IPS DF 4.7 (cell line): ENCODE measurements at regions not wholly inside any gene's neighbourhood (a gene's known extent, or its start where the extent isn't known, plus 50 kb on each side); places are given as distances from the start of the nearest gene placed in this dataset.
"Not testable (repeated sequence)": the region's sequence is repeated elsewhere in the genome, so short reads cannot be mapped to it uniquely, and the experiment has no call there.

Experiments used
- DNase-seq: peaks from one replicate; pipeline ENCODE4 v3.0.0-alpha.2; 2013; ENCODE audit warnings: low spot score; ENCODE audit errors: extremely low read depth

DNA sequence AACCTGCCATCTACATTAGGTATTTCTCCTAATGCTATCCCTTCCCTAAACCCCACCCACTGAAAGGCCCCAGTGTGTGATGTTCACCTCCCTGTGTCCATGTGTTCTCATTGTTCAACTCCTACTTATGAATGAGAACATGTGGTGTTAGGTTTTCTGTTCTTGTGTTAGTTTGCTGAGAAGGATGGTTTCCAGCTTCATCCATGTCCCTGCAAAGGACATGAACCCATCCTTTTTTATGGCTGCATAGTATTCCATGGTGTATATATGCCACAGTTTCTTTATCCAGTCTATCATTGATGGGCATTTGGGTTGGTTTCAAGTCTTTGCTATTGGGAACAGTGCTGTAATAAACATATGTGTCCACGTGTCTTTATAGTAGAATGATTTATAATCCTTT, 149.2 kb downstream of the PCDH7 start:
- not testable (repeated sequence) for DNase-seq

DNA sequence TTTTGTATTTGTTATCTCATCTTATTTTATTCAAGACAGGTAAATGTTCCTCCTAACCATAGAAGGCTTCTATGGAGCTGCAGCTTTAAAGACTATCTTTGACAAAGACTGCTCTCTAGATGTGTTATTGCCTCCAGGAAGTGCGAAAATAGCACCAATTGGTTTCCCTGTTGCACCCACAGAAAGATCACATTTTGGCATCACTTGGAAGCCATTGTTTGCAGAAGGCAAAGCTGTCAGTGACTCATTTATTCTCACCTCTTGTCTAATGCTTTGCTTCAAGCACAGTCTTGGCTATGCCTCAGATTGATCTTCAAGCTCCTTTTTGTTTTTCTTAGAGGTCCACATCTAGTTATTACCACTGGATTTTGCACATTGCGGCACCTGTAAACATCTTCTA, 150.3 kb downstream of the PCDH7 start:
- DNase-seq, result no peak

DNA sequence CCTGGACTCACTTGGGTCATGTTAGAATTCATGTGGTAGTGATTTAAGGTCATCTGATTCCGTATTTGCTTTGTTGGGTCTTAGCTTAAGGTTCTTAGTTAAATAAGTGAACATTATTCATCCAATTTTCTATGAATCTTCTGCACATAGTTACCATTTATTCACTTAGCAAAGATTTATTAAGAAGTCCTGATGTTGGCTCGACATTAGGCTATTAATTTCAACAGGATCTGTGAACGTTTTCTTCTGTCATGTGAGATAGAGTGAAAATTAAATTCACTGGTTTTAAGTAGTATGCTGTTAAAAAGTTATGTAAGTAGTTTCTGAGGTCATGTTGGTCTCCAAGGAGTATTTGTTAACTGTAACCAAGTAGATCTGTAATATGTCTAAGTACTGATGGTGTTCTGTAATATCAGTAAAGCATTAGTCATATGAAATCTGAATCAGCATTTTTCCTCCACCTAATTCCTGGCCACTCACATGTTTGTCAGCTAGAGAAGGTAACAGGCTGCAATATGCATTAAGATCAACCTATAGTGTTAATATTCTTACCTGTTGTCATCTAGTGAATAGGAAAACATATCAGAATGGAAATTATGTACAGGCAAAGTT, 155.6 kb downstream of the PCDH7 start:
- no peak for DNase-seq

- no peak for DNase-seq
Observed at GRCh38 chr4:30879855-30880598, 159.9 kb downstream of the PCDH7 start.

- no peak for DNase-seq
Observed at GRCh38 chr4:30881985-30882384, 161.8 kb downstream of the PCDH7 start.

DNA sequence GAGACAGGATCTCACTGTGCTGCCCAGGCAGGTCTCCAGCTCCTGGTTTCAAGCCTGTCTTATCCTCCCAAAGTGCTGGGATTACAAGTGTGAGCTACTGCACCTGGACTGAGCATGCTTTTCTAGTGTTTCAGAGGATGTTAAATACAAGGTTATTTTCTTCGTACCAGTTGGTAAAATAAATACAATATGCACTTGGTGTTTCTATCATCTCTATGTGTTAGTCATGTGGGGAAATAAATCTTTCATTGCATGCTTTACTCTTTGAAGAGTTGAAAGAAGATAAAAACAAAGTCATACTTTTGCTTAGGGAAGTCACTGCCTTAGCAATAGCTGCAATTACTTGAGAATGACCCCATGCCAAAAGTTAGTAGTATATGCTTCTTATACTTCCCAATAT, 162.3 kb downstream of the PCDH7 start:
- DNase-seq, result no peak

GRCh38 chr4:30882995-30883675, 163.0 kb downstream of the PCDH7 start:
- no peak for DNase-seq

DNA sequence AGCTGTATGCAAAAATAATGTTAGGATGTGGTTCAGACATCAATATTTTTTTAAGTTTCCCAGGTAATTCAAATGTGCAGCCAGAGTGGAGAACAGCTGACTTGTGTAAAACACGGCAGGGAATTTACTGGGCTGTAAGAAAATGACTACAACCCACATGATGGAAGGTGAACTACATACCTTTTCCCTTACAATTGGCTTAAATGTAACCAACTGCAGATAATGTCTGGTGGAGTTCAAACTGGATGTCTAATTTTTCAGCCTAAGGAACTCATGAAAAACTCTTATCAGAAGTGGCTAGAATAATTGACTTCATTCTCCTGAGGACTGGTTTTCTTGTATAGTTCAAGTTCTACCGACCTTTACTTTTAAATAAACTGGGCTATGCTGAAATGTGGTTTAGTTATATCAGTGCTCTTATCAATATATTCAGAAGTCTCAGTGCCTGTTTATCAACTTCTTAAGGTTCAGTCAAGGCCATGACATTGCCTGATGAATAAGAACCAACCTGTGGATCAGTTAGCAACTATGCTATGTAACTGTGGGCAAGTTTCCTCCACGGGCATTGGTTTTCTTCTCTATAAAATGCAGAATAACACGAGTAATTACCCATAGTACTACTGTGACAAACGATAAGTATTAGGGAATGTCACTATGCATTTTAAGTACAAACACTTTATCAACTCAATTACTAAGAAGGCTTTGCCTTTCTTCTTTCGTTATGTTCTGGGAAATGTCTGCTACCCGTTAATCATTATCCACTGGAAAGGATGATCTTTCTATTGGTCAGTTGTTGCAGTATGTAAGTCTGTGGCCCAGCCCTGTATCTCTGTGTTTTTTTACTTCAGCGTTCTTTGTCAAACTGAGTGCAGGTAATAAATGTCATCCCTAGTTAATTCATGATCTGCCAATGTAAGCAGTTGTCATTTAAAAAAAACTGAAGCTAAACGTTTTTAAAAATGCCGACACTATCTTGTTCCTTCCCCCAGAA, 181.6 kb downstream of the PCDH7 start:
- DNase-seq, result no peak

DNA sequence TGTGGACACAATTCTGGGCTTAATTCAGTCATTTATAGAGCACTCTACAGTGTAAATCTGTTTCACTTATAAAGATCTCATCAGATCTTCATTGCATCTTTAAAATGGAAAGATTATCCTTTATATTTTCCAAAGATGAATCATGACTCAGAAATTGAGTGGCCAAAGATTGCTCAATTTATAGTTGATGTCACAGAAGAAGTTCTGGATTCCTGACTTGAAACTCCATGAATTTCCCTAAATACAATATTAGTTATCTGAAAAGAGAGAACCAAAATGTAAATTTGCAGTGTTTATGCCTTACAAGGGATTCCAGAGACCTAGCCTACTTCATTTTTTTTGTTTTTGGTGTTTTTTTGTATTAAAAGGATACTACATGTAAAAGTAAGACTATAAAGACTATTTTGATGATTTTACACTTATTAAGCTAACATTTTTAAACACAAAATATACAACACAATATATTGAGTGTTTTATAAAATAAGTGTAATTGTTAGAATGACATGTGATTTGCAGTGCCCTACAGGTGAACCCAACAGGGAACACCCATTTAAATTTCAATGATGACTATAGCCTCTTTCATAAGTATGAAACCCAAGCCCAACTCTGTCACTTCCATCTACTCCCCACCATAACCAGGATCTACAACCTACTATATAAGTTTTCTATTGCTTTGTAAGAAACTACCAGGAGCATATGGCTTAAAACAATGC, 183.5 kb downstream of the PCDH7 start:
- no peak for DNase-seq

- no peak for DNase-seq
Observed at GRCh38 chr4:30904215-30904555, 184.0 kb downstream of the PCDH7 start.

DNA sequence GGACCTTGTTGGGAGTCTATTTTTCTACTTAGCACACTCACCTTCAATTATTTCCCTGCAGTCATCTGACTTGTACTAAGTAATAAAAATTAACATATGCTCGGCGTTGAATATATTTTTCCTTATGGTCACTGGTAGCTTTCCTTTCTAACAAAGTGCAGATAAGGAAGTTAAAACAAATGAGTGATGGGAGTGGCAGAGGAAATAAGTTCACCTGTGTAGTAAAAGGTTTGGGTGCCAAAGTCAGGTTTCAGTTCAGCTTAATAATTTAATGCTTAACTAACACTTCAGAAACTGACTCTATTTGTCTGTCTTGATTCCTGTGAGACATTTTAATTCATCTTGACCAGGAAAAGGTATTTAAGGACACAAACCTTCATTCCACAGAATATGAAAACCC, 184.4 kb downstream of the PCDH7 start:
- DNase-seq, result no peak

GRCh38 chr4:30912098-30912714, 192.0 kb downstream of the PCDH7 start:
- DNase-seq, result no peak

GRCh38 chr4:30916337-30917274, 196.4 kb downstream of the PCDH7 start:
- no peak for DNase-seq

- DNase-seq, result no peak
Observed at GRCh38 chr4:30917946-30918345, 197.8 kb downstream of the PCDH7 start.

- no peak for DNase-seq
Observed at GRCh38 chr4:30919458-30919857, 199.3 kb downstream of the PCDH7 start.

DNA sequence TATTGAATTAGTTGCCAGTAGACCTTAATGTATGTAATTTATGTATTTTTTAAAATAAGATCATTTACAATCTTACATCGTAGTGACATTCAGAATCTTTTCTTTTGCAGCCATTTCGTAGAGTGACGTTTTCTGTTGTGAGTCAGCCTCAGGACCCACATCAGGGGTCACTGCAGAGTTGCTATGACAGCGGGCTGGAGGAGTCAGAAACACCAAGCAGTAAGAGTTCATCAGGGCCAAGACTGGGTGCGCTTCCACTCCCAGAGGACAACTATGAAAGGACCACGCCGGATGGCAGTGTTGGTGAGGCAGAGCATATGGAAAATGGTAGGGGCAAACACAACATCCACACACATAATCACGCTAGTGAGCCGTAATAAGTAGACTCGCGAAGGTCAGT, 199.9 kb downstream of the PCDH7 start:
- DNase-seq, result no peak

- no peak for DNase-seq
Observed at GRCh38 chr4:30922625-30923024, 202.5 kb downstream of the PCDH7 start.

DNA sequence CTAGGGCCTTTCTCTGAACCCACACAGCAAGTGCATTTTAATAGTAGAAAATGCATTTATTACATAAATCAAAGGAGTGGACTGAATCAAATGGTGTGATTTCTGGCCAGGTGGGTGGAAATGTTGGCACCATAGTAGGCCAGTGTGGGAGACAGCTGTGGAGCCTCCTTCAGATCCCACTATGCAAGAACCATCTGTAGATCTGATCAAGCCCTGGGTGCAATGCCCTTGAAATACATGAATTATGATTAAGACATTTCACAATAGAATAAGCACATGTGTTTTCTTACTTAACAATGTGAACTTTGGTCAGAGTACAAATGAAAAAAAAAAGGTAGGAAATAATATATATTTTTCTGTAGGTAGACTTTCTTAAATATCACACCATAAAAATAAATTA, 204.3 kb downstream of the PCDH7 start:
- no peak for DNase-seq

GRCh38 chr4:30929649-30930048, 209.5 kb downstream of the PCDH7 start:
- no peak for DNase-seq
